Calu3 (cell line): ENCODE measurements at regions not wholly inside any gene's neighbourhood (a gene's known extent, or its start where the extent isn't known, plus 50 kb on each side); places are given as distances from the start of the nearest gene placed in this dataset.

Experiments
- BruUV-seq: library from RNA; stranded (reverse); fragments of 400-500 nt; replicated peaks from 2 replicates; lab custom pipeline; 2021; lab: Mats Ljungman, UMichigan
- CTCF ChIA-PET: fragments of 300-600 bp; sonication (Branson Sonifier 250); formaldehyde crosslinking; loops from one replicate; lab custom pipeline; 2022; ENCODE audit warnings: antibody characterized with exemption; lab: Charles Lee
- DNase-seq: peaks from one replicate; pipeline ENCODE4 v3.0.0; 2022
- H3K27ac Mint-ChIP-seq: one replicate; pipeline ENCODE4 v1.8.0; 2022; ENCODE audit warnings: mixed read lengths; ENCODE audit not compliant: unreplicated experiment
- H3K27me3 Mint-ChIP-seq: one replicate; pipeline ENCODE4 v1.8.0; 2022; ENCODE audit warnings: mixed read lengths; ENCODE audit not compliant: unreplicated experiment
- H3K36me3 Mint-ChIP-seq: one replicate; pipeline ENCODE4 v1.8.0; 2022; ENCODE audit warnings: mild to moderate bottlenecking, moderate library complexity, mixed read lengths; ENCODE audit not compliant: insufficient read depth, unreplicated experiment
- H3K4me1 Mint-ChIP-seq: one replicate; pipeline ENCODE4 v1.8.0; 2022; ENCODE audit warnings: mild to moderate bottlenecking, low read depth, mixed read lengths; ENCODE audit not compliant: unreplicated experiment
- H3K4me3 Mint-ChIP-seq: one replicate; pipeline ENCODE4 v1.8.0; 2022; ENCODE audit warnings: mild to moderate bottlenecking, low read depth, moderate library complexity, mixed read lengths; ENCODE audit not compliant: unreplicated experiment
- H3K9me3 Mint-ChIP-seq: one replicate; pipeline ENCODE4 v1.8.0; 2022; ENCODE audit warnings: low read depth, mixed read lengths; ENCODE audit not compliant: unreplicated experiment
- CTCF ChIP-seq: fragments of 200-600 bp; IDR thresholded peaks from one replicate; pipeline ENCODE4 v1.8.0; 2022; ENCODE audit warnings: antibody characterized with exemption; ENCODE audit not compliant: unreplicated experiment
- intact Hi-C: fragments of 100-400 bp; cut with micrococcal nuclease; formaldehyde crosslinking; loops from one replicate; pipeline ENCODE4 v1.10.0; 2022; ENCODE audit not compliant: unreplicated experiment

- intact Hi-C loops = loop anchor here (5.0 to 10.0 kb wide), 2 partner anchors 123 to 465 kb away; no protein-coding TSS in a partner anchor
- no peak for DNase-seq
- H3K27me3 Mint-ChIP-seq = no peaks in the 10 kb centered on the region
- no peak for TF ChIP-seq CTCF
- H3K27ac Mint-ChIP-seq = peak overlapping the region; percentile 99
- no peak overlapping the region for H3K4me3 Mint-ChIP-seq
- H3K4me1 Mint-ChIP-seq = peaks cover 53% of the 10 kb centered on the region
- peaks cover 27% of the 10 kb centered on the region for H3K36me3 Mint-ChIP-seq
- CTCF ChIA-PET = no interaction called here
- BruUV-seq = no TSS peak
- H3K9me3 Mint-ChIP-seq = no peaks in the 10 kb centered on the region
Observed at GRCh38 chr2:196290136-196290535, 118.8 kb upstream of the STK17B start.

GRCh38 chr2:196290569-196290968 lies 119.2 kb upstream of the STK17B start:
- Mint-ChIP-seq H3K9me3 (no peaks in the 10 kb centered on the region), H3K4me3 (no peak overlapping the region), H3K4me1 (peaks cover 56% of the 10 kb centered on the region), H3K27ac (peak overlapping the region; percentile 99), H3K27me3 (no peaks in the 10 kb centered on the region), H3K36me3 (peaks cover 27% of the 10 kb centered on the region)
- TF ChIP-seq CTCF = no peak
- BruUV-seq = no TSS peak
- CTCF ChIA-PET = interaction anchor here (2.5 kb wide), 1 partner anchor 12 kb away, joined by 5 read pairs; no protein-coding TSS in a partner anchor
- no peak for DNase-seq
- intact Hi-C loops = loop anchor here (5.0 to 10.0 kb wide), 2 partner anchors 123 to 464 kb away; no protein-coding TSS in a partner anchor

GRCh38 chr2:196291426-196291825 lies 120.0 kb upstream of the STK17B start:
- H3K27me3 Mint-ChIP-seq = no peaks in the 10 kb centered on the region
- peak; percentile 34 for DNase-seq
- H3K36me3 Mint-ChIP-seq = peaks cover 27% of the 10 kb centered on the region
- H3K4me1 Mint-ChIP-seq = peaks cover 56% of the 10 kb centered on the region
- H3K27ac Mint-ChIP-seq = peak overlapping the region; percentile 99
- CTCF ChIA-PET = interaction anchor here (0.6 to 2.5 kb wide), 6 partner anchors 12 to 223 kb away, joined by 4 to 11 read pairs (median 6); partner anchors contain the start of gene DNAH7
- intact Hi-C loops = loop anchor here (1.0 to 10.0 kb wide), 3 partner anchors 124 to 463 kb away; no protein-coding TSS in a partner anchor
- peak overlapping the region; percentile 49 for H3K4me3 Mint-ChIP-seq
- no peak for TF ChIP-seq CTCF
- H3K9me3 Mint-ChIP-seq = no peaks in the 10 kb centered on the region
- no TSS peak for BruUV-seq

- Mint-ChIP-seq H3K4me1 (peaks cover 56% of the 10 kb centered on the region), H3K9me3 (no peaks in the 10 kb centered on the region), H3K36me3 (peaks cover 27% of the 10 kb centered on the region), H3K4me3 (peak overlapping the region; percentile 49), H3K27me3 (no peaks in the 10 kb centered on the region), H3K27ac (peak overlapping the region; percentile 99)
- no peak for TF ChIP-seq CTCF
- TSS peak; percentile 89 for BruUV-seq
- peak; percentile 91 for DNase-seq
- intact Hi-C loops = loop anchor here (1.0 to 10.0 kb wide), 6 partner anchors 59 to 463 kb away; partner anchors contain the start of gene CCDC150
- CTCF ChIA-PET = interaction anchor here (0.6 to 2.5 kb wide), 8 partner anchors 13 to 355 kb away, joined by 3 to 11 read pairs (median 5); partner anchors contain the start of gene DNAH7
Observed at GRCh38 chr2:196291873-196292800, 120.8 kb upstream of the STK17B start.
